Sigmoid colon (tissue), 3 donors: ENCODE measurements at regions not wholly inside any gene's neighbourhood (a gene's known extent, or its start where the extent isn't known, plus 50 kb on each side); places are given as distances from the start of the nearest gene placed in this dataset.

Source experiments
- POLR2A ChIP-seq, 2 donors: fragments of 450-650 bp; IDR thresholded peaks; one replicate each; pipeline ENCODE4 v1.6.1; 2016; ENCODE audit warnings: antibody characterized with exemption in 2 of 2, mild to moderate bottlenecking in 2 of 2, moderate library complexity in 2 of 2
- TF ChIP-seq, protein P1 (sequence below), 4 experiments: fragments of 450-650 bp in 3 of 4; fragments of 200-600 bp in 1 of 4; IDR thresholded peaks; one replicate each; pipeline ENCODE4 v1.5.1; 2016 to 2019; ENCODE audit warnings: antibody characterized with exemption in 4 of 4, mild to moderate bottlenecking in 3 of 4, moderate library complexity in 2 of 4

DNA sequence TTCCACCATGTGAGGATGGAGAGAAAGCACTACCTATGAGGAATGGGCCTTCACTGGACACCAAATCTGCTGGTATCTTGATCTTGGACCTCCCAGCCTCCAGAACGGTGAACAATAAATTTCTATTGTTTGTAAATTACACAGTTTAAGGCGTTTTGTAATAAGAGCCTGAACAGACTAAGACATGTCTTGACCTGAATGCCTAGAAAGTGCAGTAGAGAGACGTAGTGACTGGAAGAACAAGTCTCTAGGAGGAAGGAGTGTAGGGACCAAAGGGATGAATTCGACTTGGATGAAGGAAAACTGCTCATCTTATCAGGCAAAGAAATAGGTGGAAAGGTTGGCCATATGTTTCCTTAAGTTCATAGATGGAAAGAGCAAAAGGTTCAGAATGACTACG, 309.8 kb upstream of the RGMB start:
- TF ChIP-seq, protein P1, sequence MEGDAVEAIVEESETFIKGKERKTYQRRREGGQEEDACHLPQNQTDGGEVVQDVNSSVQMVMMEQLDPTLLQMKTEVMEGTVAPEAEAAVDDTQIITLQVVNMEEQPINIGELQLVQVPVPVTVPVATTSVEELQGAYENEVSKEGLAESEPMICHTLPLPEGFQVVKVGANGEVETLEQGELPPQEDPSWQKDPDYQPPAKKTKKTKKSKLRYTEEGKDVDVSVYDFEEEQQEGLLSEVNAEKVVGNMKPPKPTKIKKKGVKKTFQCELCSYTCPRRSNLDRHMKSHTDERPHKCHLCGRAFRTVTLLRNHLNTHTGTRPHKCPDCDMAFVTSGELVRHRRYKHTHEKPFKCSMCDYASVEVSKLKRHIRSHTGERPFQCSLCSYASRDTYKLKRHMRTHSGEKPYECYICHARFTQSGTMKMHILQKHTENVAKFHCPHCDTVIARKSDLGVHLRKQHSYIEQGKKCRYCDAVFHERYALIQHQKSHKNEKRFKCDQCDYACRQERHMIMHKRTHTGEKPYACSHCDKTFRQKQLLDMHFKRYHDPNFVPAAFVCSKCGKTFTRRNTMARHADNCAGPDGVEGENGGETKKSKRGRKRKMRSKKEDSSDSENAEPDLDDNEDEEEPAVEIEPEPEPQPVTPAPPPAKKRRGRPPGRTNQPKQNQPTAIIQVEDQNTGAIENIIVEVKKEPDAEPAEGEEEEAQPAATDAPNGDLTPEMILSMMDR (IDR thresholded peaks at IDR 0.05) = no peak
- TF ChIP-seq POLR2A (IDR thresholded peaks at IDR 0.05) = no peak
